GM12878 (cell line): ENCODE measurements at regions not wholly inside any gene's neighbourhood (a gene's known extent, or its start where the extent isn't known, plus 50 kb on each side); places are given as distances from the start of the nearest gene placed in this dataset.

Source experiments
- ATAC-seq: fragments of 200-7000 bp; cut with Tn5 transposase; 3 replicates; pipeline ENCODE4 v1.9.1; 2020; ENCODE audit warnings: mild to moderate bottlenecking, moderate library complexity
- BruUV-seq: library from RNA; stranded (reverse); fragments of 400-500 nt; replicated peaks from 2 replicates; lab custom pipeline; 2021; lab: Mats Ljungman, UMichigan
- CTCF ChIA-PET: fragments of 300-600 bp; sonication (Branson Sonifier 250); formaldehyde crosslinking; extraction: SDS; loops from one replicate; lab custom pipeline; 2021; ENCODE audit warnings: inconsistent platforms; lab: Yijun Ruan, JAX
- POLR2A ChIA-PET: fragments of 350-600 bp; formaldehyde crosslinking; extraction: SDS; loops from one replicate; lab custom pipeline; 2021; ENCODE audit warnings: inconsistent platforms; lab: Charles Lee
- RAD21 ChIA-PET: fragments of 300-600 bp; sonication (Branson Sonifier 250); formaldehyde crosslinking; loops from one replicate; lab custom pipeline; 2023; ENCODE audit warnings: antibody characterized with exemption; ENCODE audit not compliant: unreplicated experiment; lab: Charles Lee
- SMC1A ChIA-PET: fragments of 300-600 bp; sonication (Branson Sonifier 250); formaldehyde crosslinking; loops from one replicate; lab custom pipeline; 2023; ENCODE audit not compliant: unreplicated experiment, uncharacterized antibody; lab: Charles Lee
- DNase-seq: peaks from one replicate; pipeline ENCODE4 v3.0.0-alpha.2; 2011; ENCODE audit warnings: low read depth, low spot score
- FAIRE-seq: peaks from 3 replicates; lab custom pipeline; 2011; peaks lifted over from hg19 to GRCh38; lab: Jason Lieb, UNC
- H2AFZ ChIP-seq: 2 replicates; pipeline ENCODE4 v1.6.0; 2011; ENCODE audit warnings: low read depth, low read length, control low read depth; ENCODE audit not compliant: control insufficient read depth
- H3K27ac ChIP-seq: 2 replicates; pipeline ENCODE4 v1.5.1; 2011; ENCODE audit warnings: control low read depth; ENCODE audit not compliant: control insufficient read depth, insufficient read depth
- H3K27me3 ChIP-seq, 2 experiments: replicated peaks in 1 of 2; 2 replicates each; pipeline versions ENCODE4 v1.6.0 to v1.6.1; 2011; ENCODE audit warnings: low read length in 1 of 2; ENCODE audit not compliant: control insufficient read depth in 2 of 2, insufficient read depth in 2 of 2
- H3K36me3 ChIP-seq, 2 experiments: 2 replicates each; pipeline ENCODE4 v1.5.1; 2011; ENCODE audit warnings: low read length in 1 of 2; ENCODE audit not compliant: control insufficient read depth in 2 of 2, insufficient read depth in 2 of 2
- H3K4me1 ChIP-seq: 2 replicates; pipeline ENCODE4 v1.6.1; 2011; ENCODE audit warnings: mild to moderate bottlenecking, low read length, moderate library complexity, mixed read lengths; ENCODE audit not compliant: control insufficient read depth, insufficient read depth
- H3K4me2 ChIP-seq: 2 replicates; pipeline ENCODE4 v1.6.0; 2011; ENCODE audit warnings: control low read depth; ENCODE audit not compliant: control insufficient read depth, insufficient read depth
- H3K4me3 ChIP-seq: fragments of 200-600 bp; sonication (generic); 2 replicates; pipeline ENCODE4 v1.5.1; 2016
- H3K79me2 ChIP-seq: 2 replicates; pipeline ENCODE4 v1.6.0; 2011; ENCODE audit warnings: low read length; ENCODE audit not compliant: control insufficient read depth, insufficient read depth
- H3K9ac ChIP-seq: 2 replicates; pipeline ENCODE4 v1.8.0; 2011; ENCODE audit warnings: low read length, control low read depth, mixed read lengths; ENCODE audit not compliant: control insufficient read depth, insufficient read depth
- H3K9me3 ChIP-seq: replicated peaks from 3 replicates; pipeline ENCODE4 v1.5.1; 2011; ENCODE audit warnings: mild to moderate bottlenecking, low read length; ENCODE audit not compliant: control insufficient read depth, insufficient read depth
- H4K20me1 ChIP-seq: 2 replicates; pipeline ENCODE4 v1.6.0; 2011; ENCODE audit not compliant: control insufficient read depth, insufficient read depth
- ATF7 ChIP-seq: fragments of 450-650 bp; IDR thresholded peaks from 2 replicates; pipeline ENCODE4 v1.6.1; 2016; ENCODE audit warnings: low read depth, mild to moderate bottlenecking
- BCL11A ChIP-seq: IDR thresholded peaks from 2 replicates; pipeline ENCODE4 v1.6.1; 2011; ENCODE audit warnings: low read depth, low read length
- CHD1 ChIP-seq: IDR thresholded peaks from 2 replicates; pipeline ENCODE4 v1.6.1; 2012; ENCODE audit warnings: low read depth, low read length, improper control_type of control experiment
- CREM ChIP-seq: IDR thresholded peaks from 2 replicates; pipeline ENCODE4 v1.6.1; 2014; ENCODE audit warnings: antibody characterized with exemption, low read depth
- HDAC6 ChIP-seq: fragments of 200-600 bp; sonication (generic); IDR thresholded peaks from one replicate; pipeline ENCODE4 v1.8.0; 2017; ENCODE audit warnings: antibody characterized with exemption; ENCODE audit not compliant: unreplicated experiment
- JUNB ChIP-seq: IDR thresholded peaks from 2 replicates; pipeline ENCODE4 v1.6.1; 2016; ENCODE audit warnings: antibody characterized with exemption, mild to moderate bottlenecking
- KAT2A ChIP-seq: conservative IDR thresholded peaks from 2 replicates; pipeline ENCODE4 v1.6.1; 2011; ENCODE audit warnings: low read depth, low read length; ENCODE audit not compliant: control insufficient read depth
- MEF2A ChIP-seq: IDR thresholded peaks from 2 replicates; pipeline ENCODE4 v1.6.1; 2011; ENCODE audit warnings: low read depth, mild to moderate bottlenecking, low read length, moderate library complexity; ENCODE audit not compliant: insufficient read depth
- MTA3 ChIP-seq: IDR thresholded peaks from 2 replicates; pipeline ENCODE4 v1.6.1; 2012; ENCODE audit warnings: low read length, inconsistent platforms, borderline replicate concordance
- NFYB ChIP-seq: IDR thresholded peaks from 2 replicates; pipeline ENCODE4 v1.6.1; 2011; ENCODE audit warnings: low read depth, mild to moderate bottlenecking, low read length, improper control_type of control experiment, moderate library complexity; ENCODE audit not compliant: insufficient read depth
- NRF1 ChIP-seq: conservative IDR thresholded peaks from 2 replicates; pipeline ENCODE4 v1.6.1; 2011; ENCODE audit warnings: mild to moderate bottlenecking, low read depth, low read length, improper control_type of control experiment
- POLR2AphosphoS2 ChIP-seq: IDR thresholded peaks from 2 replicates; pipeline ENCODE4 v1.6.1; 2011; ENCODE audit warnings: low read depth, mild to moderate bottlenecking, low read length, improper control_type of control experiment, moderate library complexity
- YY1 ChIP-seq: IDR thresholded peaks from 2 replicates; pipeline ENCODE4 v1.6.1; 2011; ENCODE audit warnings: low read depth, mild to moderate bottlenecking, low read length
- ZNF207 ChIP-seq: fragments of 450-650 bp; IDR thresholded peaks from 2 replicates; pipeline ENCODE4 v1.6.1; 2014; ENCODE audit warnings: antibody characterized with exemption, mild to moderate bottlenecking, borderline replicate concordance
- WGBS: methylation state at CpG from one replicate; pipeline ENCODE4 v1.1.6; 2016; ENCODE audit warnings: low lambda C conversion rate; ENCODE audit not compliant: insufficient replicate concordance, insufficient coverage; ENCODE audit errors: missing lambda C conversion rate; 5-methylcytosine and 5-hydroxymethylcytosine counted together
- in situ Hi-C: fragments of 300-500 bp; cut with MboI; formaldehyde crosslinking; loops from 9 replicates; pipeline ENCODE4 v1.14.3; 2018; ENCODE audit warnings: mixed read lengths
- intact Hi-C: fragments of 100-400 bp; cut with micrococcal nuclease; formaldehyde crosslinking; loops from one replicate; pipeline ENCODE4 v1.14.2; 2022; ENCODE audit not compliant: unreplicated experiment
- TF ChIP-seq, protein P1 (sequence below): fragments of 450-650 bp; conservative IDR thresholded peaks from 2 replicates; pipeline ENCODE4 v1.6.1; 2017; ENCODE audit warnings: mild to moderate bottlenecking, moderate library complexity
- TF ChIP-seq, protein P2 (sequence below): IDR thresholded peaks from 2 replicates; pipeline ENCODE4 v1.6.1; 2011; ENCODE audit warnings: low read depth, low read length, improper control_type of control experiment, borderline replicate concordance

DNA sequence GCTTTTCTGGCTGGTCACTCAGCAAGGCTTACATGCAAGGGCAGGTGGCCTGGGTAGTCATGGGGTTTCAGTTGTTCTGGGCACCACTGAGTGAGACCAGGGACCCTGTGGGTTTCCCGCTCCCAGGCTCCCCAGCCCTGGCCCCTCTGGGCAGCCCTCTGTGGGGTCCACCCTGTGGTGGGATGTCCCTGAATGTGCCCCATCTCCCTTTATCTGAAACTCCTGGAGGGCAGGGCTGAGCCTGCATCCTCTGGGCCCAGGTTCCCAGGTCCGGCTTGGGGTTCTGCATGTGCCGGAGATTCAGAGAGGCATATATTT is 1041.0 kb downstream of the BRD1 start:
- H3K4me3 ChIP-seq = no peak overlapping the region
- no peak overlapping the region for H3K9ac ChIP-seq
- H3K27ac ChIP-seq = no peak overlapping the region
- SMC1A ChIA-PET = no interaction called here
- RAD21 ChIA-PET = no interaction called here
- POLR2A ChIA-PET = no interaction called here
- CTCF ChIA-PET = no interaction called here
- in situ Hi-C loops (no loop called here), intact Hi-C loops (no loop called here)
- no TSS peak for BruUV-seq
- H3K27me3 ChIP-seq = no peaks in the 10 kb centered on the region
- 69% methylated on average over 3 of the region's 3 CpGs for WGBS
- TF ChIP-seq NFYB (no peak), ATF7 (no peak)
- H3K9me3 ChIP-seq = no peaks in the 10 kb centered on the region; the same call in 2 of the 3 replicates
- no peaks in the 10 kb centered on the region for H3K79me2 ChIP-seq
- H3K36me3 ChIP-seq = no peaks in the 10 kb centered on the region
- DNase-seq (no peak), ATAC-seq (no peak), FAIRE-seq (no peak)
- no peaks in the 10 kb centered on the region for H3K4me1 ChIP-seq
- no peak overlapping the region for H2AFZ ChIP-seq
- H3K4me2 ChIP-seq = no peak overlapping the region
- H4K20me1 ChIP-seq = no peaks in the 10 kb centered on the region

DNA sequence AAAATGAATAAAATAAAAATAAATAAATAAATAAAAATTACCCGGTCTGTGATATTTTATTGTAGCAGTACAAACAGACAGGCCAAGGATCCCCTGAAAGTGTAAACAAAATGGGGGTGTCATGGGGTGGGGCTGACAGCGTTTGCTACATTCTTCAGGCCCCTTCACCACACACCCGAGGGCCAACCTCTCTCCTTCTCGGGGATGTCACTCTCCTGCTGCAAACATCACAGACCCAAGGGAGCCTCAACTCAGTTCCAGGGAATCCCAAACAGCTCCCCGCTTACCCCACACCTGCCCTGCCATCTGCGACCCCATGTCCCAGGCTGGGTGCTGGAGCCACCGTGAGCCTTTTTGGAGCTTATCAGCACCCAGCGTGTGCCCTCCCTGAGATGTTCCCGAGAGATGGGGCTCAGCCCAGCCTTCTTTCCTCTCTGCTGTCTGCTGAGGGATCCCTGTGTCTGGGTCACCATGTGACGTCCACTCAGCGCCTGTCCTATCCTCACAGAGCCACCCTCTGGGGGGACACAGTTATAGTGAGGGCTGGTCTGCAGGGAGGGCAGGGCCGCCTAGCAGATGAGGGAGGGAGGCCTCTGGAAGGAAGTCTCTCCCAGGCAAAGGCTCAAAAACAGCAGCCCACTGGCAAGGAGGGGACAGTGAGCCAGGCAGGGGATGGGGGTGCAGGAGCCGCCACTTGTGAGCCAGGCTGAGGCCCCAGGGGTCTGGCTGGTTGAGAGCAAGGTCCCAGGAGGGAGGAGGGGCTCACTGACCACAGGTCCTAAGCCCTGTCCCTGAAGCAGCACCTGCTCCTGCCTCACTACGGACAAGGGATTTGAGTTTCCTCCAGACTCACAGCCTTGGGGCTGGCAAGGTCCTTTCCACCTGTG is 1041.6 kb downstream of the BRD1 start:
- ChIA-PET POLR2A (no interaction called here), RAD21 (no interaction called here), SMC1A (no interaction called here), CTCF (no interaction called here)
- FAIRE-seq (no peak), ATAC-seq (no peak), DNase-seq (no peak)
- Histone ChIP-seq H3K4me1 (no peaks in the 10 kb centered on the region), H3K27me3 (no peaks in the 10 kb centered on the region), H3K9ac (no peak overlapping the region), H2AFZ (no peak overlapping the region), H3K9me3 (no peaks in the 10 kb centered on the region; the same call in 2 of the 3 replicates), H3K36me3 (no peaks in the 10 kb centered on the region), H4K20me1 (no peaks in the 10 kb centered on the region), H3K4me2 (no peak overlapping the region), H3K4me3 (no peak overlapping the region), H3K79me2 (no peaks in the 10 kb centered on the region), H3K27ac (no peak overlapping the region)
- 29% methylated on average over 14 of the region's 14 CpGs for WGBS
- no TSS peak for BruUV-seq
- in situ Hi-C loops = no loop called here
- intact Hi-C loops = no loop called here
- TF ChIP-seq HDAC6 (no peak), MEF2A (no peak), YY1 (no peak), KAT2A (no peak), CREM (no peak), CHD1 (no peak), MTA3 (no peak), POLR2AphosphoS2 (no peak), JUNB (no peak), BCL11A (no peak), ZNF207 (no peak), NRF1 (no peak)
- TF ChIP-seq, protein P1, sequence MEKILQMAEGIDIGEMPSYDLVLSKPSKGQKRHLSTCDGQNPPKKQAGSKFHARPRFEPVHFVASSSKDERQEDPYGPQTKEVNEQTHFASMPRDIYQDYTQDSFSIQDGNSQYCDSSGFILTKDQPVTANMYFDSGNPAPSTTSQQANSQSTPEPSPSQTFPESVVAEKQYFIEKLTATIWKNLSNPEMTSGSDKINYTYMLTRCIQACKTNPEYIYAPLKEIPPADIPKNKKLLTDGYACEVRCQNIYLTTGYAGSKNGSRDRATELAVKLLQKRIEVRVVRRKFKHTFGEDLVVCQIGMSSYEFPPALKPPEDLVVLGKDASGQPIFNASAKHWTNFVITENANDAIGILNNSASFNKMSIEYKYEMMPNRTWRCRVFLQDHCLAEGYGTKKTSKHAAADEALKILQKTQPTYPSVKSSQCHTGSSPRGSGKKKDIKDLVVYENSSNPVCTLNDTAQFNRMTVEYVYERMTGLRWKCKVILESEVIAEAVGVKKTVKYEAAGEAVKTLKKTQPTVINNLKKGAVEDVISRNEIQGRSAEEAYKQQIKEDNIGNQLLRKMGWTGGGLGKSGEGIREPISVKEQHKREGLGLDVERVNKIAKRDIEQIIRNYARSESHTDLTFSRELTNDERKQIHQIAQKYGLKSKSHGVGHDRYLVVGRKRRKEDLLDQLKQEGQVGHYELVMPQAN = no peak
- TF ChIP-seq, protein P2, sequence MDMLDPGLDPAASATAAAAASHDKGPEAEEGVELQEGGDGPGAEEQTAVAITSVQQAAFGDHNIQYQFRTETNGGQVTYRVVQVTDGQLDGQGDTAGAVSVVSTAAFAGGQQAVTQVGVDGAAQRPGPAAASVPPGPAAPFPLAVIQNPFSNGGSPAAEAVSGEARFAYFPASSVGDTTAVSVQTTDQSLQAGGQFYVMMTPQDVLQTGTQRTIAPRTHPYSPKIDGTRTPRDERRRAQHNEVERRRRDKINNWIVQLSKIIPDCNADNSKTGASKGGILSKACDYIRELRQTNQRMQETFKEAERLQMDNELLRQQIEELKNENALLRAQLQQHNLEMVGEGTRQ = no peak
